ENCODE measurements at regions not wholly inside any gene's neighbourhood (a gene's known extent, or its start where the extent isn't known, plus 50 kb on each side); places are given as distances from the start of the nearest gene placed in this dataset.

GRCh38 chr4:146087856-146088255 is 87.7 kb upstream of the LSM6 start:
- no peak for TF ChIP-seq CTCF (conservative IDR thresholded peaks at IDR 0.05; ENCODE audit: low read depth, low read length)
- no peak for DNase-seq (ENCODE audit: low read depth)
- H3K4me3 ChIP-seq (ENCODE audit: low read length) = no peak overlapping the region

- DNase-seq (ENCODE audit: low read depth) = no peak
- TF ChIP-seq CTCF (conservative IDR thresholded peaks at IDR 0.05; ENCODE audit: low read depth, low read length) = no peak
Observed at GRCh38 chr4:146076081-146076480, 99.4 kb upstream of the LSM6 start.

GRCh38 chr4:146073517-146073916 is 102.0 kb upstream of the LSM6 start:
- DNase-seq (ENCODE audit: low read depth) = no peak
- TF ChIP-seq CTCF (conservative IDR thresholded peaks at IDR 0.05; ENCODE audit: low read depth, low read length) = no peak
- H3K4me3 ChIP-seq (ENCODE audit: low read length) = no peak overlapping the region

More at GRCh38 chr4:146076081-146076480, 99.4 kb upstream of the LSM6 start:
- no peak overlapping the region for H3K4me3 ChIP-seq (ENCODE audit: low read length)

- TF ChIP-seq CTCF (conservative IDR thresholded peaks at IDR 0.05; ENCODE audit: low read depth, low read length) = no peak
- H3K4me3 ChIP-seq (ENCODE audit: low read length) = no peak overlapping the region
- no peak for DNase-seq (ENCODE audit: low read depth)
Observed at GRCh38 chr4:146072376-146072775, 103.1 kb upstream of the LSM6 start.

GRCh38 chr4:146071390-146071789 is 104.1 kb upstream of the LSM6 start:
- DNase-seq (ENCODE audit: low read depth) = no peak
- no peak overlapping the region for H3K4me3 ChIP-seq (ENCODE audit: low read length)
- no peak for TF ChIP-seq CTCF (conservative IDR thresholded peaks at IDR 0.05; ENCODE audit: low read depth, low read length)

GRCh38 chr4:146063143-146063542 is 112.4 kb upstream of the LSM6 start:
- DNase-seq (ENCODE audit: low read depth) = no peak
- no peak for TF ChIP-seq CTCF (conservative IDR thresholded peaks at IDR 0.05; ENCODE audit: low read depth, low read length)
- H3K4me3 ChIP-seq (ENCODE audit: low read length) = no peak overlapping the region

- H3K4me3 ChIP-seq (ENCODE audit: low read length) = no peak overlapping the region
- DNase-seq (ENCODE audit: low read depth) = no peak
- no peak for TF ChIP-seq CTCF (conservative IDR thresholded peaks at IDR 0.05; ENCODE audit: low read depth, low read length)
Observed at GRCh38 chr4:146062340-146062739, 113.2 kb upstream of the LSM6 start.
